Ovary (tissue), 3 donors: ENCODE measurements at regions not wholly inside any gene's neighbourhood (a gene's known extent, or its start where the extent isn't known, plus 50 kb on each side); places are given as distances from the start of the nearest gene placed in this dataset.

Source experiments
- EP300 ChIP-seq: sonication (generic); formaldehyde crosslinking; IDR thresholded peaks from one replicate; pipeline ENCODE4 v1.6.1; 2017; ENCODE audit warnings: antibody characterized with exemption
- POLR2A ChIP-seq: fragments of 450-650 bp; IDR thresholded peaks from one replicate; pipeline ENCODE4 v1.6.1; 2017; ENCODE audit warnings: antibody characterized with exemption, mild to moderate bottlenecking, moderate library complexity
- TF ChIP-seq, protein P1 (sequence below), 3 donors: fragments of 450-650 bp in 2 of 3; fragments of 200-600 bp in 1 of 3; IDR thresholded peaks; one replicate each; pipeline versions ENCODE4 v1.5.1 to v1.8.0; 2016 to 2022; ENCODE audit warnings: antibody characterized with exemption in 3 of 3, mild to moderate bottlenecking in 1 of 3
- donor health status: DM: no; HTN: no; CAD: no.

GRCh38 chr20:22525069-22525820 lies 59.1 kb downstream of the FOXA2 start:
- TF ChIP-seq POLR2A = no peak
- TF ChIP-seq, protein P1, sequence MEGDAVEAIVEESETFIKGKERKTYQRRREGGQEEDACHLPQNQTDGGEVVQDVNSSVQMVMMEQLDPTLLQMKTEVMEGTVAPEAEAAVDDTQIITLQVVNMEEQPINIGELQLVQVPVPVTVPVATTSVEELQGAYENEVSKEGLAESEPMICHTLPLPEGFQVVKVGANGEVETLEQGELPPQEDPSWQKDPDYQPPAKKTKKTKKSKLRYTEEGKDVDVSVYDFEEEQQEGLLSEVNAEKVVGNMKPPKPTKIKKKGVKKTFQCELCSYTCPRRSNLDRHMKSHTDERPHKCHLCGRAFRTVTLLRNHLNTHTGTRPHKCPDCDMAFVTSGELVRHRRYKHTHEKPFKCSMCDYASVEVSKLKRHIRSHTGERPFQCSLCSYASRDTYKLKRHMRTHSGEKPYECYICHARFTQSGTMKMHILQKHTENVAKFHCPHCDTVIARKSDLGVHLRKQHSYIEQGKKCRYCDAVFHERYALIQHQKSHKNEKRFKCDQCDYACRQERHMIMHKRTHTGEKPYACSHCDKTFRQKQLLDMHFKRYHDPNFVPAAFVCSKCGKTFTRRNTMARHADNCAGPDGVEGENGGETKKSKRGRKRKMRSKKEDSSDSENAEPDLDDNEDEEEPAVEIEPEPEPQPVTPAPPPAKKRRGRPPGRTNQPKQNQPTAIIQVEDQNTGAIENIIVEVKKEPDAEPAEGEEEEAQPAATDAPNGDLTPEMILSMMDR (IDR thresholded peaks at IDR 0.05) = no peak
- TF ChIP-seq EP300 = no peak
